Fibroblast of lung (primary cell): ENCODE measurements at regions not wholly inside any gene's neighbourhood (a gene's known extent, or its start where the extent isn't known, plus 50 kb on each side); places are given as distances from the start of the nearest gene placed in this dataset.

Experiments
- EZH2 ChIP-seq: IDR thresholded peaks from 2 replicates; pipeline ENCODE4 v1.5.1; 2012; ENCODE audit warnings: low read length, control low read depth, mild to moderate bottlenecking; ENCODE audit errors: missing control alignments
- TF ChIP-seq, protein P1 (sequence below), 2 donors: IDR thresholded peaks in 1 of 2; conservative IDR thresholded peaks in 1 of 2; 1 replicate in 1 of 2; 2 replicates in 1 of 2; pipeline ENCODE4 v1.5.1; 2011 to 2012; ENCODE audit warnings: low read length in 2 of 2, control low read depth in 1 of 2, inconsistent platforms in 1 of 2, low read depth in 1 of 2, mild to moderate bottlenecking in 1 of 2

- TF ChIP-seq, protein P1, sequence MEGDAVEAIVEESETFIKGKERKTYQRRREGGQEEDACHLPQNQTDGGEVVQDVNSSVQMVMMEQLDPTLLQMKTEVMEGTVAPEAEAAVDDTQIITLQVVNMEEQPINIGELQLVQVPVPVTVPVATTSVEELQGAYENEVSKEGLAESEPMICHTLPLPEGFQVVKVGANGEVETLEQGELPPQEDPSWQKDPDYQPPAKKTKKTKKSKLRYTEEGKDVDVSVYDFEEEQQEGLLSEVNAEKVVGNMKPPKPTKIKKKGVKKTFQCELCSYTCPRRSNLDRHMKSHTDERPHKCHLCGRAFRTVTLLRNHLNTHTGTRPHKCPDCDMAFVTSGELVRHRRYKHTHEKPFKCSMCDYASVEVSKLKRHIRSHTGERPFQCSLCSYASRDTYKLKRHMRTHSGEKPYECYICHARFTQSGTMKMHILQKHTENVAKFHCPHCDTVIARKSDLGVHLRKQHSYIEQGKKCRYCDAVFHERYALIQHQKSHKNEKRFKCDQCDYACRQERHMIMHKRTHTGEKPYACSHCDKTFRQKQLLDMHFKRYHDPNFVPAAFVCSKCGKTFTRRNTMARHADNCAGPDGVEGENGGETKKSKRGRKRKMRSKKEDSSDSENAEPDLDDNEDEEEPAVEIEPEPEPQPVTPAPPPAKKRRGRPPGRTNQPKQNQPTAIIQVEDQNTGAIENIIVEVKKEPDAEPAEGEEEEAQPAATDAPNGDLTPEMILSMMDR (conservative IDR thresholded peaks at IDR 0.05 in 1 of 2, IDR thresholded peaks at IDR 0.05 in 1 of 2; ENCODE audit: low read depth in 1 of 2, low read length in 2 of 2), result no peak
- no peak for TF ChIP-seq EZH2
Measured at GRCh38 chr5:164354139-164354751, 848.8 kb downstream of the MAT2B start.
